Colonic mucosa (tissue), 4 donors: ENCODE measurements at regions not wholly inside any gene's neighbourhood (a gene's known extent, or its start where the extent isn't known, plus 50 kb on each side); places are given as distances from the start of the nearest gene placed in this dataset.

Experiments
- DNase-seq: peaks from one replicate; pipeline ENCODE4 v3.0.0-alpha.2; 2020
- H3K27ac ChIP-seq: fragments of 200-600 bp; one replicate; pipeline ENCODE4 v1.8.0; 2021
- H3K27me3 ChIP-seq: fragments of 200-600 bp; one replicate; pipeline ENCODE4 v1.8.0; 2021
- H3K36me3 ChIP-seq: fragments of 200-600 bp; one replicate; pipeline ENCODE4 v1.8.0; 2021
- H3K4me1 ChIP-seq: fragments of 200-600 bp; one replicate; pipeline ENCODE4 v1.8.0; 2021; ENCODE audit warnings: mild to moderate bottlenecking
- H3K4me3 ChIP-seq: fragments of 200-600 bp; one replicate; pipeline ENCODE4 v1.8.0; 2021
- H3K9ac ChIP-seq, 2 donors: one replicate each; pipeline ENCODE4 v1.7.0; 2013; ENCODE audit warnings: control low read depth in 2 of 2, low read depth in 2 of 2, low read length in 2 of 2
- H3K9me3 ChIP-seq: fragments of 200-600 bp; one replicate; pipeline ENCODE4 v1.8.0; 2021
- CTCF ChIP-seq: fragments of 200-600 bp; IDR thresholded peaks from one replicate; pipeline ENCODE4 v1.8.0; 2022; ENCODE audit warnings: antibody characterized with exemption, mild to moderate bottlenecking
- intact Hi-C: fragments of 100-400 bp; cut with DNase I; formaldehyde crosslinking; loops from one replicate; pipeline ENCODE4 v1.14.1; 2022
- donor health status: healthy.
- donor health status: DM: no; HTN: no; CAD: no.
- donor health status: DM: no; HTN: no; CAD: no.

DNA sequence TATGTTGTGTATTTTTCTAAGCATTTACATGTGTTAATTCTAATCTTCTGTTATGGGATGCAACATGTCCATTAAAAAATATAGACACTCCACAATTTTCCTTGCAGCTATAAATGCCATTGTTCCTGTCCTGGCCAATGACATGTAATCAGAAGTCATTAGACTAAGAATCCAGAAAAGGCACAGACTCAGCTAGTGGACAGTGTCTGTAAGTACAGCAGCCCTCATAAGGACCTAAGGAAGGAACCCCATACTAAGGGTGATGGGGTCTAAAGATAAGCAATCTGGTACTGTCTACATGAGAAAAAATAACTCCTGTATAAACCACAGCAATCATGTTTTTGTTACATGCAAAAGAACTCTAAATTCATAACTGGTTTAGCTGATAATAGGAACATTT is 115.9 kb downstream of the GPR85 start:
- Histone ChIP-seq H3K9me3 (no peaks in the 10 kb centered on the region), H3K36me3 (no peaks in the 10 kb centered on the region), H3K4me3 (no peak overlapping the region), H3K27me3 (no peaks in the 10 kb centered on the region), H3K27ac (no peak overlapping the region), H3K4me1 (no peaks in the 10 kb centered on the region), H3K9ac (no peak overlapping the region)
- intact Hi-C loops: no loop called here
- no peak for TF ChIP-seq CTCF
- no peak for DNase-seq

DNA sequence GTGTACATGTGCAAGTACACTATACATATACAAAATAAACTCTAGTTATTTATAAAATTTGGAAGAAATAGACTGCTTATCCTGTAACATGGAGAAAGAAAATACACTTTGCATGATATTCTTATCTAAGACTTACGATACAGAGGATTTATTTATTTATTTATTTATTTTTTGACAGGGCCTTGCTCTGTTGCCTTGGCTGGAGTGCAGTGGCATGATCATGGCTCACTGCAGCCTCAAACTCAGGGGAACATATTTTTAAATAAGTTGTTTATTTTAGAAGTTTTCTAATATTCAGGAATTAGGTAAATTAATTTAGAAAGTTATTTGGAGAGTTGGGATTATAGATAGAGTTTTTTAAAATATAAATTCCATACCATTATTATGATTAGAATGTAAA is 116.7 kb downstream of the GPR85 start:
- no peak overlapping the region for H3K9ac ChIP-seq

GRCh38 chr7:112965506-112965905 is 121.1 kb downstream of the GPR85 start:
- DNase-seq: no peak
- H3K4me3 ChIP-seq: no peak overlapping the region
- H3K27me3 ChIP-seq: no peaks in the 10 kb centered on the region
- H3K9ac ChIP-seq: no peak overlapping the region
- H3K4me1 ChIP-seq: no peaks in the 10 kb centered on the region
- H3K36me3 ChIP-seq: no peaks in the 10 kb centered on the region
- no peak overlapping the region for H3K27ac ChIP-seq
- intact Hi-C loops: no loop called here
- H3K9me3 ChIP-seq: no peaks in the 10 kb centered on the region
- no peak for TF ChIP-seq CTCF

More for the DNA sequence above, 116.7 kb downstream of the GPR85 start:
- DNase-seq: no peak
- Histone ChIP-seq H3K4me3 (no peak overlapping the region), H3K27ac (no peak overlapping the region), H3K36me3 (no peaks in the 10 kb centered on the region), H3K27me3 (no peaks in the 10 kb centered on the region), H3K9me3 (no peaks in the 10 kb centered on the region), H3K4me1 (no peaks in the 10 kb centered on the region)
- TF ChIP-seq CTCF: no peak
- intact Hi-C loops: no loop called here

DNA sequence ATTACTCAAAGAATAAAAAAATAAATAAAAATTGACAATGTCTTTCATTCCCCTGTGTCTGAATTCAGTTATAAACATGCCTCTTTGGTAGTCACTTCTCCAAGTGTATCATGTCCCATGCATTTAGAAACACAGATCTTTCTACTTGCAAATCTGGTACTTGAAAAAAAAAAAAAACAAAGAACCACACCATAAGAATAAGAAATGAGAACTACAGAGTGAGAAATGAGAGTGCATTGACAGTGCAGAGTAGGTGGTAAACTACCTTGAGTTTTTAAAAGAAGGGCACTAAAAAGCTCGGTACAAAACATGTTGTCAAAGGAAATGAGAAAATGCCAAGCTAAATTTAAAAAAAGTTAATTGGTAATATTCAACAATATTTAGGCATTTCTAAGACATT is 123.0 kb downstream of the GPR85 start:
- Histone ChIP-seq H3K27me3 (no peaks in the 10 kb centered on the region), H3K9ac (no peak overlapping the region), H3K9me3 (no peaks in the 10 kb centered on the region), H3K36me3 (no peaks in the 10 kb centered on the region), H3K4me1 (no peaks in the 10 kb centered on the region), H3K4me3 (no peak overlapping the region), H3K27ac (no peak overlapping the region)
- DNase-seq: no peak
- intact Hi-C loops: no loop called here
- TF ChIP-seq CTCF: no peak

DNA sequence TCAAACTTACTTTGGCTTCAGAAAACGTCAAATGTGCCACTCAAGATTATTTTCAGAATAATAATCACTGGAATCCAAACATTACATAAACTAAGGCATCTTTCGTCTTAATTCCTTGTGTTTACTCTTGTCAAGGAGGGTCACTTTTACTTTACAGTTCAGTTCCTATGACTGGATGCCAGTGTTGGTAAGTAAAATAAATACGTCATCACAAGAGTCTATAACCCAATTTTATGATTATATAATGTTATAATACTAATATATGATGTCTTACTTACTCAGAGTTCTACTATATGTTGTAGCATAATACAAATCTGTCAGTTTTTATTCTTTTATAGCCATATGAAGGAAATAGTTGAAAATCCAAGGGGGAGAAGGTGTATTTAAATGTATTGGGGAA is 123.8 kb downstream of the GPR85 start:
- Histone ChIP-seq H3K9me3 (no peaks in the 10 kb centered on the region), H3K36me3 (no peaks in the 10 kb centered on the region), H3K9ac (no peak overlapping the region), H3K27me3 (no peaks in the 10 kb centered on the region), H3K4me1 (no peaks in the 10 kb centered on the region), H3K27ac (no peak overlapping the region), H3K4me3 (no peak overlapping the region)
- DNase-seq: no peak
- intact Hi-C loops: no loop called here
- no peak for TF ChIP-seq CTCF

DNA sequence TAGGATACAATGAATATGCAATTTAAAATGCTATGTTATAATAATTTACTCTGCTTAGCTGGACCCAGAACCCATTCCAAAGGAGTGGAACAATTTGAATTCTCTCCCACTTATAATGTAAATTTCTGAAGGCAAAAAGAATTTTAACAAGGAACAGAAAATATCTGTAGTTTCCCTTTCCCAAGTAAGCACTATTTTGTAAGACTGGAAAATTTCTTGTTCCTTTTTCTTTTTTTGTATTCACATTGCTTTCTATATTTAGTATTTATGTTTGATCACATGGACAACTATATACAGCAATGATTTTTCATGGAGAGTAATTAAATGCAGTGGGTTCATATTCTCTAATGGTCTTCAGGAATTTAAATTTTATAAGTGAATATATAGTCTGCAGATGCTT is 127.4 kb downstream of the GPR85 start:
- H3K27me3 ChIP-seq: no peaks in the 10 kb centered on the region
- intact Hi-C loops: no loop called here

More for the DNA sequence above, 127.4 kb downstream of the GPR85 start:
- DNase-seq: no peak
- H3K4me1 ChIP-seq: no peaks in the 10 kb centered on the region
- no peaks in the 10 kb centered on the region for H3K9me3 ChIP-seq
- TF ChIP-seq CTCF: no peak
- H3K27ac ChIP-seq: no peak overlapping the region
- H3K9ac ChIP-seq: no peak overlapping the region
- H3K4me3 ChIP-seq: no peak overlapping the region
- H3K36me3 ChIP-seq: no peaks in the 10 kb centered on the region
